ENCODE measurements at regions not wholly inside any gene's neighbourhood (a gene's known extent, or its start where the extent isn't known, plus 50 kb on each side); places are given as distances from the start of the nearest gene placed in this dataset.
"Not testable (repeated sequence)": the region's sequence is repeated elsewhere in the genome, so short reads cannot be mapped to it uniquely, and the experiment has no call there.

DNA sequence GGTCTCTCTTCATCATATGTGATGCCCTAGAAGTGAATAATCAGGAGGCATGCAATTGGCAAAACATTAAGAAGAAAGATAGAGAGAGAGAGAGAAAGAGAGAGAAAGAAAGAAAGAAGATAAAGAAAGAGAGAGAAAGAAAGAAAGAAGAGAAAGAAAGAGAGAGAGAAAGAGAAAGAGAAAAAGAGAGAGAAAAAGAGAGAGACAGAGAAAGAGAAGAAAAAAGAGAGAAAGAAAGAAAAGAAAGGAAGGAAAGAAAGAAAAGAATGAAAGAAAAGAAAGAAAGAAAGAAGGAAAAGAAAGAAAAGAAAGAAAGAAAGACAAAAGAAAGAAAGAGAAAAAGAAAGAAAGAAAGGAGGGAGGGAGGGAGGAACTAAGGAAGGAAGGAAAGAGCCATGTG is 318.9 kb downstream of the ICE1 start:
- DNase-seq (ENCODE audit: low read depth): no peak

DNA sequence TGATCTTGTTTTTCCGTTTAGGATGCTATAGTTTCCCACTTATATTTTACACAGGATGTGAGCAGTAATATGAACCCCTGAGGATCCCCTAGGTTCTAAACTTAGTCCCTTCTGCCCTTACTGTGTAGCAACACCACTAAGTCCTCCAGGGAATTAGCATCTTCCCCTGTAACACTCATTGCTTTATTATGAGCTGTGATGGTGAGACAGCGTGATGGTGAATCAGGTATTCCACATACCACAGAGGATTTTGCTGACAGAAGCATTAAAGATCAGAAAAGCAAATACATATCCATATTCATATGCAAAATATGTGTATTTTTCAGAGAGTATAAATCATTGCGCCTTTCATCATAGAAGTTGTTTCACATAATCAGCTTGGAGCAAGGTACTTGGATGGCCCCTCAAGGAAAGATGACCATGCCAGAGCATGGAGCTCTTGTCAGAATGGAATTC is 317.0 kb downstream of the ICE1 start:
- DNase-seq (ENCODE audit: low read depth): no peak

DNA sequence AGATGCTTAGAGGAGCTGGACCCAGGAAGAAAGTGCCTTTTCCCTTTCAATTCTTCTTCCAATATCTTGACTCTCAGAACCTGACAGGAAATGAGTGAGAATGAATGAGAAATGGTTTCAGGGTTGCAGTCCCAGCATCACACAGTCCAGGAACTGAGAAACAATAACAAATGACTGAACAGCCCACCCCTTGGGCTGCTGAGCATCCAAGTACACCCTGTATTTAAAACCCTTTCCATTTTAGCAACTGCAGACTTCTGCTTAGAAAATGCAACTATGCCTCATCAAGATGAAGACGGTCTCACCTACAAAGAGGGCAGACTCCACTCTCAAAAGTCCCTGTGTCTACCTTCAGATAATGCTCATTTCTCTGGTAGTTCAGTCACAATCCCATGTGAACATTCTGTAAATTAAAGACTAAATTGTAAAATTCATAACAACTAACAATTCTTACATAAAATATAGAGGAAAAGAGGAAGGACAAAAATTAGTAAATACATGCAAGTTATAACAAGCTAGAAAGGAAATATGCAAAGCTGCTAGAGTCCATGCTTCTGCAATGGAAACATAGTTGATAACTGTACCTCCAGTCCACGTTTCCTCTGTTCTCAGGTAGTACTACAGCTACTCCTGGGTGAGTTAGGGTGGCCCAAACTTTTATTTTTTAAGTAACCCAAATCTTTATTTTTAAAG is 316.5 kb downstream of the ICE1 start:
- no peak for DNase-seq (ENCODE audit: low read depth)

DNA sequence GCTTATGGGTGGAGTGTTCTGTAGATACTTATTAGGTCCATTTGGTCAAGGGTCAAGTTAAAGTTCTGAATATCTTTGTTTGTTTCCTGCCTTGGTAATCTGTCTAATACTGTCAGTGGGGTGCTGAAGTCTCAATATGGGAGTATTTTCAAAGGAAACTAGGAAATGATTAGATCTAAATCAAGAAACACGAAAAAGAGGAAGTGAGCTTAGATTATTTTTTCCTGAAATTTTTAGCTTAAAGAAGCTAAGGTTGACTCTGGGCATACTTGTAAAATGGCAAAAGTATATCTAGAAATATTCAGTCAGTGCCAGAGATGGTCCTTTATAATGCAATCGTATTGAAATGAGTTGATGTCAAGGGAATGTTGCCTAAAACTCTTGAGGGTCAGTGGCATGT is 313.5 kb downstream of the ICE1 start:
- no peak for DNase-seq (ENCODE audit: low read depth)

DNA sequence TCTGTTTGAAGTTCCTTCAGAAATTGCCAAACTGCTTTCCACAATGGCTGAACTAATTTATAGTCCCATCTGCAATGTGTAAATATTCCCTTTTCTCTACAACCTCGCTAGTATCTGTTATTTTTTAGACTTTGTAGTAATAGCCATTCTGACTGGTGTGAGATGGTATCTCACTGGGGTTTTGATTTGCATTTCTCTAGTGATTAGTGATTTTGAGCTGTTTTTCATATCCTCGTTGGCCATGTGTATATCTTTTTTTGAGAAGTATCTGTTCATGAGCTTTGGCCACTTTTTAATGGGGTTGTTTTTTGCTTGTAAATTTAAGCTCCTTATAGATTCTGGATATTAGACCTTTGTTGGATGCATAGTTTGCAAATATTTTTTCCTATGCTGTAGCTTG is 310.6 kb downstream of the ICE1 start:
- not testable (repeated sequence) for DNase-seq (ENCODE audit: low read depth)

DNA sequence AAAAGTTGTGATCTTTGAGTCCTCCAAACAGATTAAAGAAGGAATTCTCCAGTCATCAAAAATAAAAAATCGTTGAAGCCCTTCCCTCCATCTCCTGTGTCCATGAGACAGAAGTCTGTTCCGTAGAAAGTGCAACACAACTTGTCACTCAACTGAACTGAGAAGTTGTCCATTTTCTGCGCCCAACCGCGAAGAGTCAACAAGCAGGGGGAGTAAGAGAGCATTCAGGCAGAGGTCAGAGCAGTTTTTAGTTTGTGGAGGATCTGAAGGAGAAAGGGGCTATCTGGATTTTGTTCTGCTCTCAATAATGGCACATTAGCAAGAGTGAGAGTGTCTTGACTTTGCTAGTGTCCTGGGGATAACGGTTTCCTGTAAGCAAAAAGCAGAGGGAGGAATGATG is 303.9 kb downstream of the ICE1 start:
- no peak for DNase-seq (ENCODE audit: low read depth)

DNA sequence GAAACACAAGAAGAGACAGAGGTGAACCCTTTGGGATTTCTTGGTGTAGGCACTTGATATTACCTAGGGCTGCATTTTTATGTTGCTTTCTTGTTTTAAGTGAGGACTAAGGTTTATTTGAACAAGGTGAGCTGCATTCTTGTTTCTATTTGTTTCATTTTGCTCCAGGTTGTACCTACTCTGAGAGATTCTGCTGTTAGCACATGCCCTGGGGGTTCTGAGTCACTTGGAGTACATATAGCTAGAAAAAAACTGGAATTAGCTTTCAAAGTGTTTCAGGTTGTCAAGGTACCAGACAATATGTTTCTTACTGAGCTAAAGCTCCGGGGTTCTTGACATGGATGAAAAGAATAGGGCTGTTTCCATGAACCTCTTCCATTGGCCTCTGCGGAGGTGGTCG is 299.4 kb downstream of the ICE1 start:
- no peak for DNase-seq (ENCODE audit: low read depth)

DNA sequence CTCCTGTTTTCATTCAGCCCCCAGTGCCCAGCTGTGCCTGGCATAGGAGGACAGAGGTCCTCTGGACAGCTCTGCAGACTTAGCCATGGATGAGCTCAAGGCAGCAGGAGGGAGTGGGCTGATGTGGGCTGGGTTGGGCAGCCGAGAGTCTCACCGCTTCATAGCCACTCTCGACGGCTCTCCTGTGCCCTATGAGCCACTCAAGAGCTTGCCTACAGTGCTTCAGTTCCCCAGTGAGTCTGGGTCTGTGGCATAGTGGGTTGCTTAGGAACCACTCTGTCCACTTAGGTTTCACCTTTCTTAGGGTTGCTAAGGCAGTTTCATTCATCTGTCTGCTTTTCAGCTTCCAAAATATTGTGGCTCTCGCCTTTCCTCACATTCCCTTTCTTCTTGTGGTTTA is 296.8 kb downstream of the ICE1 start:
- no peak for DNase-seq (ENCODE audit: low read depth)

DNA sequence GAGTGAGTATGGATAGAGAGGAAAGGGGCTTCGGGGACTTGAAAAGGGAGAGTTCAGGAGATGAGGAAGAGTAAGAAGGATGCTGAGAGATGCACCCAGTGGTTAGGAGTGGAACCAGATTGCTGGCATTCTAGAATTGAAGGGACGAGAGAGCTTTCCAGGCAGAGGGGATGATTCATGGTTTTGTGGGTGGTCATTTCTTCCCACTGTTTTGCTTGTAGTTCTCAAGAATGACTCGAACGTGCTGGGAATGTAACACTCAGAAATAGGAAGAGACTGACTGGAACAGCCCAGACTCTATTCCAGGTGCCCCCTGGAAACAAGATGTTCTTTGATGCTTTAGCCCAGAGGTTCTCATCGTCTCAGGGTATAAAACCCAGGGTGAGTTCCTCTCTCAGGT is 294.2 kb downstream of the ICE1 start:
- no peak for DNase-seq (ENCODE audit: low read depth)

DNA sequence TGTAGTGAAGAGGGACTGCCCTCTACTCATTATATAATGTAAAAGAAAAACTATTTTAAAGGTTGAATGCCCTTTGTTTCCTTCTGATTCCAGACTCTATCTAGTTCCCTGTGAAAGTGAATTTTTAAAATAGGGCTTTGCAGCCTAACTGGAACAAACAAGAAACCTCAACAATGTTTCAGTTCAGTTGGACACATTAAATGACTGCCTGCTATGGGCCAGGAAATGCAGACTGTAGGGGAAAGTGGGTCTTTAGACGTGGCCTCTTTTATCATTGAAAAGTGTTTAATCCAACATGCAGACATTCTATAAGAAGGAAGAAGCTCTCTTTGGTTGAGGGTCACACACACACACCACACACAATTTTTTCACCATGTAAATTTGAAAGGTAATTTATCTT is 289.1 kb downstream of the ICE1 start:
- DNase-seq (ENCODE audit: low read depth): no peak

DNA sequence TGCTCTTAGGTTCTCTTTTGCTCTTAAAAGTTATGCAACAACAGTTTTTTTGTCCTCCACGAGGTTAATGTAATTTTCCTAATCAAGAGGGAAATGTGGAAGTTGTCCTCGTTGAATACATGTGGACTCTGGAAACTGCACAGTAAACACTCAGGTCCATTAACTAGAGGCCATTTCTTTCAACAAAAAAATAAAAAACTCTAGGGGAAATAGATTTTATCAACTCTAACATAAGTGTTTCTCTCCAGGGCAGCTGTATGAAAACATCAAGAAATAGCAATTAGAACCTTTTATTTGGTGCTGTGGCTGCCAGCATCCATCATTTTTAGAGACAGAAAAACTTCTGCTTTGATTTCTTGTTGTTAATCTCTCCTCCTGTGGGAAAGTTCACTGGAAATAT is 288.6 kb downstream of the ICE1 start:
- no peak for DNase-seq (ENCODE audit: low read depth)

DNA sequence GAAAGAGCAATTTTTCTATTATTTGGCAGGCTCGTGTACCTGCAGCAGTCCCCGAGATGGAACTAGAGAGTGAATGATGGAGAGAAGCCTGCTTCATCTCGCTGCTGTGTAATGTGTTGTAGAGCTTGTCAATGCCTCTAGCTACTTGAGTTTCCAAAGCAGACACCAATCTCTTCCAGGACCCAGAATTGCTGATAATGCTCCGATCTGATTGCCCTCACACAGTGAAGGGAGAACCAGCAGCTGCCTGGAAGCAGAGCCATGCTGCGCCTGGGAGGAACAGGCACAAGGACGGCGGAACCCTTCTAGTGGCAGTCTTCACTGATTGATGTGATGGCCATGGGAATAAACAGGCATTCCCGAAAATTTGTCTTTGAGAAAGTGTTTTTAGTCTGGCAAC is 288.0 kb downstream of the ICE1 start:
- DNase-seq (ENCODE audit: low read depth): no peak

DNA sequence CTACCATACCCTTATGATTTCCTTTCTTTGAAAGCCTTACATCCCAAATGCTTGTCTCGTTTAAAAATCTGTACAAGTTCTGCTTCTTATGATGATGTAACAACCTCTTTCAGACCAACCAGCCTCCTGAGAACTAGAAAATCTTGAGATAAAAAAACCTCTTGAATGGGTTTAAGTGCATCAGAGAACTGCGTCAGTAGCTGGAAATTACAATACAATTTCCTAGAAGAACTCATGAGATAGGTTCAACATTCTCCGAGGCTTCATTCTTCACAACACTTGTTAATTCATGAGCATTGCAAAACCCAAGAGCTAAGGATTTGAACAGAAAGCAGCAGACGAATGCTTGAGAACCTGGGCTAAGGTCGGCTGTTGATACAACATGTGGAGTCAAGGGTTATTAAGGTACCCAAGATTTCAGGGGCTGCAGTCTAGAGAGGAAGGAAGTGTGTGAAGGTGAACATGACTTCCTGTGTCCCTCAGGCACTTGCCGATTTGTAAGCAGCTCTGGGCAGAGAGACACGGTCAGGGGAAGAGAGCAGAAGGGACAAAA is 286.0 kb downstream of the ICE1 start:
- DNase-seq (ENCODE audit: low read depth): no peak

DNA sequence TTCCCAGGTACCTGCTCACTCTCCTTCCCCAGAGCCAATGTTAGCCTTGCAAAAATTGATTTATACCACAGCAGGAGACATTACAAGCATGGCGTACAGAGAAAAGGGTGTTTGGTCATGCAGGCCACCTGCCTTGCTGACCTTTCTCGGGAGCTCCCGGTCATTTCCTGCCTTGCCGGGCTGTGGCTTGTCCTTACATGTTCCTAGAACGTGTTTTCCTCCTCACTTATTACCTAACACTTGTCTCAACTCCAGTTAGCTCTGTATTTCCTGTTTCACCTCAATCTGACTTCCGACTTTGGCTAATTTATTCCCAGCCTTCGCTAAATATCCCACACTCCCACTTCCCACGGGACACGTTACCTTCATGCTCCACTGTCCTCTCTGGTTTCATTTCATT is 282.5 kb downstream of the ICE1 start:
- DNase-seq (ENCODE audit: low read depth): no peak

DNA sequence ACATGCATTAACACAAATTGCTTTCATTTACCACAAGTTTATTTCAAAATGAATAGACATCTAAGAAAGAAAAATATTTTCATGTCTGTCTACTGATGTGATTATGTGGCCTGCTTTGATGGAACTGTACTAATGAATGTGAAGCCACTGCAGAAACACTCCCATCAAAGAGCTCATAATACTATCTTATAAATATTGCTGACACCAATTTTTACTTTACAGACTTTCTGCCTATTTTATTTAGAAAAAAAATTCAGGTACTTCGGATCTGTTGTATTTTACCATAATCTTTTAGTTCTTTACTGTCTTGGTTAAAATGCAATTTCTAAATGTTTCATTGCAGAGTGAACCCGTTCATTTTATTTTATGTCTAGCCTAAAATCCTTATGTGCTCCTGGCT is 281.9 kb downstream of the ICE1 start:
- DNase-seq (ENCODE audit: low read depth): no peak

DNA sequence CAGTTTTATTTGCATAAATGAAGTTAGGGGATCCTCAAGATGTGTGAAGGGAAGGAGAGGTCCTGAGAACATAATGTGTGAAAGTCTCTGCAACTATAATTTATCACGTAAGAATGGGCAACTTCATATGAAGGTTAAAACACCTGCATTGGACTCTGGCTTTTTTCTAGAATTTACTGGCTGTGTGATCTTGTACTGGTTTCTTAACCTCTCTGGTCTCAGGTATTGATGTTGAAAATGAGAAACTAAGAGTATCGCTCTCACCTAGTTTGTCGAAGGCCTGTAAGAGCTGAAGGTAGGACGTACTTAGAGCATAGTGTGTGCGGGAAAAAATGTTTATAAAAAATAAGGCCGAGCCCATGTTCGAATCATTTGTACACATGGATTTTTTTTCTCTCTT is 280.5 kb downstream of the ICE1 start:
- DNase-seq (ENCODE audit: low read depth): no peak

DNA sequence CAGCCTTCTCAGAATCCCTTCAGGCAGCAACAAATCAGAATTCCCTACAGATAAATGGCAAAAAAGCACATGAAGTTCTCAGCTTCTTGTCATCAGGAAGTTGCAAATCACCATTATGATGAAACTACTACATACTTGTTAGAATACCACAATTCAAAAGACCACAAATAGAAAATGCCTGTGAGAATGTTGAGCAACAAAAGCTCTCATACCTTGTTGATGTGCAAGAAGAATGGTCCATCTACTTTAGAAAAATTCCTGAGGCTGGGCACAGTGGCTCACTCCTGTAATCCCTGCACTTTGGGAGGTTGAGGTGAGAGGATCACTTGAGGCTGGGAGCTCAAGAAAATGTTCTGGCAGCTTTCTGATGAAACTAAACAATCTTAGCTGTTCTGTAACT is 278.1 kb downstream of the ICE1 start:
- DNase-seq (ENCODE audit: low read depth): no peak

DNA sequence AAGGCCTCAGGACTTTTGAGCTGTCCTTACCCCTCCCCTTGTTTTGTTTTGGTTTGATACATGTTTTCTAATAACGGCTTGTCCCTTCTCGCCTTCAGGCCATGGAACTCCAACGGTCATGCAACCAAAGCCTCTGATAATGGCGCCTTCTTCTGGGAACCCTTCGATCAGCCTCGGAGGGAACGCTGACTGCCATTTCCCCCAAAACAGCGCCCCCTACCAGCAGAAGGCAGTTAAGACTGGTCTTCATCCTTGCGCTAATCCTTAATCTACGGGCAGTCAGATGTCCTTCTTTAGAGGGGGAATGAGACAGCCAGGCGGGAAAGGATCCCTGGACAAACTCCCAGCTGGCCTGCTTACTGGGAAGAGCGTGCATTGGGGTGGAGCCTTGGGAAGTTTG is 276.6 kb downstream of the ICE1 start:
- no peak for DNase-seq (ENCODE audit: low read depth)

DNA sequence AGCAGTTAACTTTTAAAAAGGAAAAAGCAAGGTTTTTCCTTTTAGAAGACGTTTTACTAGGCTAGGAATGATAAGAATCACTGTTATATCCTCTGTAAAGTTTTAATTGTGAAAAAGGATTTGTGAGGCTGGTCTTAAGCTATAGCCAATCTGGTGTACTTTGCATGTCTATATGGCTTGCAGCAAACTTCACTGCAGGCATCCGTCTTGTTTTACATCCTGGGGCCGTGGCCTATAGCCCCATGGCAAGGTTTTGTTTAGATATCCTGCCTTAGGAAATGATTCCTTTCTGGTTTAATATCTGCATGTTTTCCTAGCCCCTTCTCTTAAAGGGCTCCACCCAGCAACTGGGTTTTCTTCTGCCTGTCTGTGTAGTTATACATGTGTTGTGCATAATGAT is 272.8 kb downstream of the ICE1 start:
- DNase-seq (ENCODE audit: low read depth): no peak

DNA sequence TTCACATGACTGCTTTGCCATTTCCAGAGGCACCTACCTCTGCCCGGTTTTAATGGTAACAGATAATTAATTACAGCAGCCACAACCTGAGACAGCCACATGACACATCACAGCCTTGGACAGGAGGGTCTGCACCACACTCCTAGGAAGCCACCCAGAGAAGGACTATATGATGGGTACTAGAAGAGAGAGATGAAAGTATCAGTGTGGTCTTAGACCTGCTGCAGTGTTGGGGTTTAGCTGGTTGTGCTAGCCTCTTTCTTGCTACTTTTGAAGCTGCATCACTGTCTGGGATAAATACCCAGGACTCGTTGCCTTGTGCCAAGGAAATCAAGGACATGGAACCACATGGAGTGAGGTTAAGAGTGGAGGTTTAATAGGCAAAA is 266.4 kb downstream of the ICE1 start:
- no peak for DNase-seq (ENCODE audit: low read depth)

DNA sequence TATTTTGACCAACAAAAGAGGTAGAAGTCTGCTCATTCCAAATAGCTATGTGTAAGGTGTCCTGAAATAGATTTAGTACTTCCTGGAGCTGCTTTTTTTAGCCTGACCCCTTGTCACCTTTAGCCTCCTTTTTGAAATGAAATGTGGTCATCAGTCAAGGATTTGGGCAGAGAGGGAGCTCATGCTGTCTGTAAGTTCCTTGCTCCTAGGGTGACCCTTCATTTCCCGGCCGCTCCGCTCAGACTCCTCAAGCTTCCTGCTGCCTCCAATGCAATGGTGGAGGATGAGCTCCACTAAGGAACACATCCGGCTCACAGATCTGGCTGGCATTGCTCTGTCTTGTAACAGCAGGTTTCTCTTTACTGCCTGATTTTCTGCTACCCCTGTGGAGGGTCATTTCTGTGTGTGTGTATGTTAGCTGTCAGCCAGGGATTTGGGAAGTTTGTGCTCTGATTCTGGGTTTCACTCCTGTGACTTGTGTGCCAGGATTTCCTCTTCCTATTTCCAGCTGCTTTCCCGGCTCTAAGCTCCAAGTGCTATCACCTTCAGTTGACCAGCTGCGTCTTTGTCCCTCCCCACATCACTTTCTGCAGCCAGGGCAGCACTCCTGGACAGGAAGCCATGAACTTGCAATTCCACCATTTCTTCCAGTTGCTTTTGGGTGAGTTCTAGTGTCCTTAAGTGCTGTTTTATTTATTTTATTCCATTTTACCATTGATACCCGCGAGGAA is 265.9 kb downstream of the ICE1 start:
- no peak for DNase-seq (ENCODE audit: low read depth)

DNA sequence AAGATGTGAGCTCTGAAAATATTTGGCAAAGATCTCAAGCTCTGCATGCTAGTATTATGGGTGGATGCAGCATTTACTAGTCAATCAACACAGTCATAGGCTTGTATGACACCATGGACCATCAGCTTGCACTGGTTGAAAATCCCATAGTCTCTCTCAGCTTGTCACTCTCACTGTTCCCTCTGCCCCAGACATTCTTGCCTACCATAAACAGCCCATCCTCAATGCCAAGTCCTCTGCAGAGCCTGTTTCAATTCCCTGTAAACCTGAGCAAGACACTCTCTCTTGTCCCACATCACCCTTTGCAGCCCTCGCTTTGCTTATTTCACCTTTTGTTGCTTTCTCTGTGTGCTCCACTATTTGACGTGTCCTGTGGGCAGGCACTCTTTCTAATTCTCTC is 264.6 kb downstream of the ICE1 start:
- DNase-seq (ENCODE audit: low read depth): no peak

DNA sequence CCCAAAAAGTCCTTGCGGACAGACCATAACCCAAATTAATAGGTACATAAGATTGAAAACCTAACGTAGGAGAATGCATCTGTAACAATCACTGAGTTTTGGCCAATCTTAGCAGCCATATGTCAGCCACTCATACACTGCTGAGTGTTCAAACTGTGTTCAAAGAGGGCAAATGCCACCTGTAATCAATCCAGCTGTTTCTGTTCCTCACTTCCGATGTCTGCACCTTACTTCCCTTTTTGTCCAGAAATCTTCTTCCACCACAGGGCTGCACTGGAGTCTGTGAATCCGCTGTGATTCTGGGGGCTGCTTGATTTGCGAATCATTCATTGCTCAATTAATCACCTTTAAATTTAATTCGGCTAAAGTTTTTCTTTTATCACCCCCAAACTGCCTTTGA is 263.9 kb downstream of the ICE1 start:
- DNase-seq (ENCODE audit: low read depth): no peak

DNA sequence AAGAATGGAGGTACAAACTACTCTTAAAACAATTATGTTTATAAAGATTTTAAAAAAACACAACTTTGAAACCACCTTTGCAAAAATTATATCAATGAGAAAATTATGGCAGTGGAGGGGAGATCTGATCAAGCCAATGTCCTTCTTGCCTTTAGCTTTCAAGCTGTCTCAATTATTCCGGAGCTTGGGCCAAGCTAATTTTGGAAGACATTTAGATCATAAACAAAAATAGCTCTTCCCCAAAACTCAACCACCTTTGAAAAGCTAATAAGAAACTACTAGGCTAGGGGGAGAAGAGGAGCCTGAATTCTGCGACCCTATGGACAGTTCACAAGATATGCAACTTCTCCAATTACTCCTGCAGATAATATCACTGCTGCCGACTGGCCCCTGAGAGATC is 263.3 kb downstream of the ICE1 start:
- DNase-seq (ENCODE audit: low read depth): no peak

Measured in fibroblast of gingiva (primary cell).